ENCODE measurements at regions not wholly inside any gene's neighbourhood (a gene's known extent, or its start where the extent isn't known, plus 50 kb on each side); places are given as distances from the start of the nearest gene placed in this dataset.

- no peak for TF ChIP-seq CTCF (IDR thresholded peaks at IDR 0.05; ENCODE audit: insufficient read depth, low read depth, low read length)
- H3K36me3 ChIP-seq (ENCODE audit: control insufficient read depth, insufficient read depth, low read length) = no peaks in the 10 kb centered on the region
- no peaks in the 10 kb centered on the region for H3K27me3 ChIP-seq (ENCODE audit: control insufficient read depth, insufficient read depth, low read length)
- ChIA-PET CTCF (no interaction called here), POLR2A (no interaction called here)
- no peak for DNase-seq (ENCODE audit: low read depth)
- no peak overlapping the region for H3K4me3 ChIP-seq (ENCODE audit: low read depth, low read length)
These were observed 262.6 kb downstream of the DCDC2C start for GRCh38 chr2:3965953-3966352.

- POLR2A ChIA-PET = no interaction called here
- no peak for TF ChIP-seq CTCF (IDR thresholded peaks at IDR 0.05; ENCODE audit: insufficient read depth, low read depth, low read length)
These were observed 263.1 kb downstream of the DCDC2C start for GRCh38 chr2:3966470-3966869.

GRCh38 chr2:3968736-3969135 lies 265.4 kb downstream of the DCDC2C start:
- no peak for TF ChIP-seq CTCF (IDR thresholded peaks at IDR 0.05; ENCODE audit: insufficient read depth, low read depth, low read length)
- POLR2A ChIA-PET = no interaction called here
- H3K4me3 ChIP-seq (ENCODE audit: low read depth, low read length) = no peak overlapping the region
- DNase-seq (ENCODE audit: low read depth) = no peak
- CTCF ChIA-PET = interaction anchor here (1.0 kb wide), 1 partner anchor 9 kb away, joined by 3 read pairs; no protein-coding TSS in a partner anchor
- H3K27me3 ChIP-seq (ENCODE audit: control insufficient read depth, insufficient read depth, low read length) = no peaks in the 10 kb centered on the region
- no peaks in the 10 kb centered on the region for H3K36me3 ChIP-seq (ENCODE audit: control insufficient read depth, insufficient read depth, low read length)

More at GRCh38 chr2:3966470-3966869, 263.1 kb downstream of the DCDC2C start:
- Histone ChIP-seq H3K4me3 (ENCODE audit: low read depth, low read length) (no peak overlapping the region), H3K27me3 (ENCODE audit: control insufficient read depth, insufficient read depth, low read length) (no peaks in the 10 kb centered on the region), H3K36me3 (ENCODE audit: control insufficient read depth, insufficient read depth, low read length) (no peaks in the 10 kb centered on the region)
- CTCF ChIA-PET = no interaction called here
- no peak for DNase-seq (ENCODE audit: low read depth)

DNA sequence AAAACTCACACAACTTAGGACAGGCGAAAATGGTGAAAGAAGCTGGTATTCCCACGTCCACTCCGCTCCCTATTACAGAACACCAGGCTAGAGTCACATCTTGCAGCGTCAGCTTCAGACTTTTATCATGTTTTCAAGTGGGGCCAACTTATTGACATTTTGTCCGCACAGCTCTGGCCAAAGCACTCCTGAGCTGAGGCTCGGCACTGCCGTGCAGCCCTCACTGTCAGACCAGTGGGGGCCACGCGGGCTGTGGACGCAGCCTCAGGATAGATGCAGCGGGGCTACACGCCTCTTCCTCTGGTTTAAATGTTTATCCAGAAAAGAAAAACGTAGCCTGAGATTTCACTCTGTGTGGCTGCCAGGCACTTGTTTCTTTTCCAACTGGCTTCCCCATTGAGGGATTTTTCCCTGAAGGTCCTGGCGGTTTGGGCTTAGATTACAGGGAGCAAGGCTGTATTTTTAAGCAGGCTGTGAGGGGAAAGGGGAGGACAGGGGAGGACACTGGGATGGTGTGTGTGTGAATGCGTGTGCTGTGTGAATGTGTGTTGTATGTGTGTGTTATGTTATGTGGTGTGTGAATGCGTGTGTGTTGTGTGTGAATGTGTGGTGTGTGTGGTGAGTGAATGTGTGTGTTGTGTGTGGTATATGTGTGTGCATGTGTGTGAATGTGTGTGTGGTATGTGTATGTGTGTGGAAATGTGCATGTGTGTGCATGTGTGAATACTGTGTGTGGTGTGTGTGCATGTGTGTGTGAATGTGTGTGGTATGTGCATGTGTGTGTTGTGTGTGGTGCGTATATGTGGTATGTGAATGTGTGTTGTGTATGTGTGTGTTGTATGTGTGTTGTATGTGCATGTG lies 267.6 kb downstream of the DCDC2C start:
- no peaks in the 10 kb centered on the region for H3K36me3 ChIP-seq (ENCODE audit: control insufficient read depth, insufficient read depth, low read length)
- TF ChIP-seq CTCF (IDR thresholded peaks at IDR 0.05; ENCODE audit: insufficient read depth, low read depth, low read length) = no peak
- POLR2A ChIA-PET = no interaction called here
- H3K4me3 ChIP-seq (ENCODE audit: low read depth, low read length) = no peak overlapping the region
- CTCF ChIA-PET = no interaction called here
- no peak for DNase-seq (ENCODE audit: low read depth)
- no peaks in the 10 kb centered on the region for H3K27me3 ChIP-seq (ENCODE audit: control insufficient read depth, insufficient read depth, low read length)

DNA sequence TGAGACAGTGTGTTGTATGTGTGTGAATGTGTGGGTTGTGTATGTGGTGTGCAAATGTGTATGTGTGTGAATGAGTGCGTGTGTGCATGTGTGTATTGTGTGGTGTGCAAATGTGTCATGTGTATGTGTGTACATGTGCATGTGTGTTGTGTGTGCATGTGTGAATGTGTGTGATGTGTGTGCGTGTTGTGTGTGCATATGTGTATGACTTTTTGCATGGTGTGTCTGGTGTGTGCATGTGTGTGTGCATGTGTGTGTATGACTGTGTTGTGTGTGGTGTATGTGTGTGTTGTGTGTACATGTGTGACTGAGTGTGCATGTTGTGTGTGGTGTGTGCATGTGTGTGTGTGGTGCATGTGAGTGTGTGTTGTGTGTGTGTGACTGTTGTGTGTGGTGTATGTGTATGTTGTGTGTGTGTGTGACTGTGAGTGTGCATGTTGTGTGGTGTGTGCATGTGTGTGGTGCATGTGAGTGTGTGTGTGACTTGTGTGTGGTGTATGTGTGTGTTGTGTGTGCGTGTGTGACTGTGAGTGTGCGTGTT lies 268.3 kb downstream of the DCDC2C start:
- no peak for TF ChIP-seq CTCF (IDR thresholded peaks at IDR 0.05; ENCODE audit: insufficient read depth, low read depth, low read length)
- no peak overlapping the region for H3K4me3 ChIP-seq (ENCODE audit: low read depth, low read length)
- H3K36me3 ChIP-seq (ENCODE audit: control insufficient read depth, insufficient read depth, low read length) = no peaks in the 10 kb centered on the region
- ChIA-PET POLR2A (no interaction called here), CTCF (no interaction called here)
- no peaks in the 10 kb centered on the region for H3K27me3 ChIP-seq (ENCODE audit: control insufficient read depth, insufficient read depth, low read length)
- DNase-seq (ENCODE audit: low read depth) = no peak

Measured in BJ (cell line).